ENCODE measurements at regions not wholly inside any gene's neighbourhood (a gene's known extent, or its start where the extent isn't known, plus 50 kb on each side); places are given as distances from the start of the nearest gene placed in this dataset.

- no peak for TF ChIP-seq CTCF (IDR thresholded peaks at IDR 0.05)
- no peak for TF ChIP-seq EP300 (IDR thresholded peaks at IDR 0.05)
- TF ChIP-seq POLR2AphosphoS5 (IDR thresholded peaks at IDR 0.05): no peak
Observed at GRCh38 chr13:85608255-85608829, 190.9 kb downstream of the SLITRK6 start.
